ENCODE measurements at regions not wholly inside any gene's neighbourhood (a gene's known extent, or its start where the extent isn't known, plus 50 kb on each side); places are given as distances from the start of the nearest gene placed in this dataset.
"Not testable (repeated sequence)": the region's sequence is repeated elsewhere in the genome, so short reads cannot be mapped to it uniquely, and the experiment has no call there.

DNA sequence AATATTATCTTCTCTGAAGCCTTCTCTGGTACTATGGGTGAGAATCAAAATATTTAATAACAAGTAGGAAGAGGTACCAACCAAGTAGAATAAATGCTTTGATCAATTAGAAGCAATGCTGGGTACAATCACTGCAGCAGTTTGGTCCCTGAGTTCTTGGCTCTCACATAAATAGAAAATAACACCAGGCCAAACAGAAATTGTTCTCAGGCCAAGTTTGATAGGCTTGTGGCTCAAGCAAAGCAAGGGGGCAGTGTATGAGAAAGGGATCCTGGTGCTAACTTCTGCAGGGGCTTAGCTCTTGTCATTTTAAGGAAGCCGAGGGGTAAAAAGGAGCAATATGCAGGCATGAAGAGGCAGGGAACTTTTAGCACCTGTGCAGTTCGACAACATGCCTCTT is 146.8 kb upstream of the TMEM229A start:
- Histone ChIP-seq H3K27me3 (ENCODE audit: control insufficient read depth, insufficient read depth, low read length) (no peaks in the 10 kb centered on the region), H3K4me3 (ENCODE audit: low read length) (no peak overlapping the region), H3K9me3 (ENCODE audit: control insufficient read depth, low read depth, low read length) (no peaks in the 10 kb centered on the region), H3K27ac (ENCODE audit: low read length) (no peak overlapping the region), H3K36me3 (ENCODE audit: control insufficient read depth, insufficient read depth, low read length) (no peaks in the 10 kb centered on the region), H3K4me1 (ENCODE audit: control insufficient read depth, insufficient read depth, low read length) (no peaks in the 10 kb centered on the region)
- no peak for DNase-seq
- WGBS (ENCODE audit: insufficient coverage, low lambda C conversion rate), result no CpG with 5 or more reads among the region's 2 CpGs

- H3K4me1 ChIP-seq (ENCODE audit: control insufficient read depth, insufficient read depth, low read length), result no peaks in the 10 kb centered on the region
- H3K36me3 ChIP-seq (ENCODE audit: control insufficient read depth, insufficient read depth, low read length), result no peaks in the 10 kb centered on the region
- H3K9me3 ChIP-seq (ENCODE audit: control insufficient read depth, low read depth, low read length), result no peaks in the 10 kb centered on the region
- DNase-seq, result no peak
- no peaks in the 10 kb centered on the region for H3K27me3 ChIP-seq (ENCODE audit: control insufficient read depth, insufficient read depth, low read length)
- no peak overlapping the region for H3K4me3 ChIP-seq (ENCODE audit: low read length)
- no peak overlapping the region for H3K27ac ChIP-seq (ENCODE audit: low read length)
Measured at GRCh38 chr7:124177891-124178290, 145.0 kb upstream of the TMEM229A start.

- DNase-seq; H3K27me3 ChIP-seq (ENCODE audit: control insufficient read depth, insufficient read depth, low read length); H3K36me3 ChIP-seq (ENCODE audit: control insufficient read depth, insufficient read depth, low read length); H3K4me1 ChIP-seq (ENCODE audit: control insufficient read depth, insufficient read depth, low read length); H3K9me3 ChIP-seq (ENCODE audit: control insufficient read depth, low read depth, low read length); H3K27ac ChIP-seq (ENCODE audit: low read length); H3K4me3 ChIP-seq (ENCODE audit: low read length): not testable (repeated sequence)
- no CpG with 5 or more reads among the region's 3 CpGs for WGBS (ENCODE audit: insufficient coverage, low lambda C conversion rate)
Measured at GRCh38 chr7:124171812-124172211, 138.9 kb upstream of the TMEM229A start.

DNA sequence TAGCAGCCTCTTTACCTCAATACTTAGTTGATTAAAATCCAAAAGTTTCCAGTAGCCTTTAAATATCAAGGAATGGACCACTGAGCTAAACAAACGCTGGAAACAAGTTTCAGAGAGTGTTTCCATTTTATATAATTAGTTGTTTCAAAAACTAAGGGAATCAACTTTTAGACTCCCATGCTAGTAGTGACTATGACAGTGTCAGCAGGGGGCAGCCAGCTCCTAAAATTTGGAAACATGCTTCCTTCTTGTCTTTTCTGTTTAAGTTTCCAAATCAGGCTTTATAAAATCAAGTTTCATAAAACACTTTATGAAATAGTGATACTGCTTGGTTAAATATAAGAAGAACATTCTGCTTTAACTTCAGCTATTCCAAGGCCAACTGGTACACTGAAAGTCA is 138.2 kb upstream of the TMEM229A start:
- Histone ChIP-seq H3K9me3 (ENCODE audit: control insufficient read depth, low read depth, low read length) (no peaks in the 10 kb centered on the region), H3K4me1 (ENCODE audit: control insufficient read depth, insufficient read depth, low read length) (no peaks in the 10 kb centered on the region), H3K27ac (ENCODE audit: low read length) (no peak overlapping the region), H3K36me3 (ENCODE audit: control insufficient read depth, insufficient read depth, low read length) (no peaks in the 10 kb centered on the region), H3K4me3 (ENCODE audit: low read length) (no peak overlapping the region), H3K27me3 (ENCODE audit: control insufficient read depth, insufficient read depth, low read length) (no peaks in the 10 kb centered on the region)
- DNase-seq, result no peak
- 67% methylated on average over 1 of the region's 1 CpG for WGBS (ENCODE audit: insufficient coverage, low lambda C conversion rate)

- H3K36me3 ChIP-seq (ENCODE audit: control insufficient read depth, insufficient read depth, low read length), result no peaks in the 10 kb centered on the region
- no peak for DNase-seq
- H3K4me3 ChIP-seq (ENCODE audit: low read length), result no peak overlapping the region
- H3K4me1 ChIP-seq (ENCODE audit: control insufficient read depth, insufficient read depth, low read length), result no peaks in the 10 kb centered on the region
- H3K27ac ChIP-seq (ENCODE audit: low read length), result no peak overlapping the region
- WGBS (ENCODE audit: insufficient coverage, low lambda C conversion rate), result 85% methylated on average over 2 of the region's 2 CpGs
- H3K9me3 ChIP-seq (ENCODE audit: control insufficient read depth, low read depth, low read length), result no peaks in the 10 kb centered on the region
- no peaks in the 10 kb centered on the region for H3K27me3 ChIP-seq (ENCODE audit: control insufficient read depth, insufficient read depth, low read length)
Measured at GRCh38 chr7:124168616-124169015, 135.7 kb upstream of the TMEM229A start.

DNA sequence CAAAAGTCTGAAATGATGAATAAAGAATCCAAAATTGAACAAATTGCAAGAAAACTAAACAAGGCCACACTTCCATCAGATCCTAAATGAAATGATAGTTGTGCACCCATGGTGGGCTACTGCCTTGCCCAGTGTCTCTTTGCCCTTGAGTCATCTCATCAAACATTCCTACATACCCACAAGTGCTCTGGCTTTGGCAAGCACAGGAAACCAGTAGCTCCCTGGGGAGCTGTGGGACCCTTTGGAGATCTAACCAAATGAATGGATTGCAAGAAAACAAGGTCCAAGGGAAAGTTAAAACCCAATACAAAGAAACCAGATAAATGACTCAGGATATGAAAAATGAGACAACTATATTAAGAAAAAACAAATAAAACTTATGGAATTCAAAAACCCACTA is 129.8 kb upstream of the TMEM229A start:
- no peaks in the 10 kb centered on the region for H3K9me3 ChIP-seq (ENCODE audit: control insufficient read depth, low read depth, low read length)
- no peak for DNase-seq
- H3K27ac ChIP-seq (ENCODE audit: low read length), result no peak overlapping the region
- no peak overlapping the region for H3K4me3 ChIP-seq (ENCODE audit: low read length)
- no peaks in the 10 kb centered on the region for H3K27me3 ChIP-seq (ENCODE audit: control insufficient read depth, insufficient read depth, low read length)
- H3K4me1 ChIP-seq (ENCODE audit: control insufficient read depth, insufficient read depth, low read length), result no peaks in the 10 kb centered on the region
- H3K36me3 ChIP-seq (ENCODE audit: control insufficient read depth, insufficient read depth, low read length), result no peaks in the 10 kb centered on the region

DNA sequence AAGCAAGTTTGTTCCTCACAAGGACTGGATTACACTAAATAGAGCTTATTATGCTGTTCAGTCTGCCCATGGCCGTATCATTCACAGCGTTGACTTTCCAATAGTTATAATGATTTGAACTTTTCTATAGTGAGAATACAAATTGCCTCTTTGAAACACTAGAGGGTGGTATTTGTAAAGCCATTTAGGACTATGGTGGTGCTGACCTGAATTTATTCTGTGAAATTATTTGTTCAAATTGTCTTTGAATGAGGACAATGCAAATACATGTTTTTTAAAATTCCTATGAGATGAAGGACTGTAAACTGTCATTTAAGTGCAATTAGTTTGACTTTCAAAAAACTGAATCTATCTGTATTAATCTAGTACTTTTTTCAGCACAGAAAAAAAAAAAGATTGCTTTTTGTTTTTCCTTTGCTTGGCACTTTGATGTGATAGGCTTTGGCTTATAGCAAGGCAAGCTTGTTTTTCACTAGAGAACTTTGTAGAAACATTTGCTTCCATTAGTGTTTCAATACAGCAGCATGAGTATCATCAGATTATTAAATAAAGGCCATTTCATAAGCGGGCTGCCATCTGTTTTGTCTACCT is 122.7 kb upstream of the TMEM229A start:
- H3K36me3 ChIP-seq (ENCODE audit: control insufficient read depth, insufficient read depth, low read length), result no peaks in the 10 kb centered on the region
- no peaks in the 10 kb centered on the region for H3K9me3 ChIP-seq (ENCODE audit: control insufficient read depth, low read depth, low read length)
- no peak for DNase-seq
- no peak overlapping the region for H3K4me3 ChIP-seq (ENCODE audit: low read length)
- WGBS (ENCODE audit: insufficient coverage, low lambda C conversion rate), result no CpG with 5 or more reads among the region's 3 CpGs
- H3K27me3 ChIP-seq (ENCODE audit: control insufficient read depth, insufficient read depth, low read length), result no peaks in the 10 kb centered on the region
- no peak overlapping the region for H3K27ac ChIP-seq (ENCODE audit: low read length)
- H3K4me1 ChIP-seq (ENCODE audit: control insufficient read depth, insufficient read depth, low read length), result no peaks in the 10 kb centered on the region

GRCh38 chr7:124152859-124153692 is 120.2 kb upstream of the TMEM229A start:
- no peaks in the 10 kb centered on the region for H3K4me1 ChIP-seq (ENCODE audit: control insufficient read depth, insufficient read depth, low read length)

DNA sequence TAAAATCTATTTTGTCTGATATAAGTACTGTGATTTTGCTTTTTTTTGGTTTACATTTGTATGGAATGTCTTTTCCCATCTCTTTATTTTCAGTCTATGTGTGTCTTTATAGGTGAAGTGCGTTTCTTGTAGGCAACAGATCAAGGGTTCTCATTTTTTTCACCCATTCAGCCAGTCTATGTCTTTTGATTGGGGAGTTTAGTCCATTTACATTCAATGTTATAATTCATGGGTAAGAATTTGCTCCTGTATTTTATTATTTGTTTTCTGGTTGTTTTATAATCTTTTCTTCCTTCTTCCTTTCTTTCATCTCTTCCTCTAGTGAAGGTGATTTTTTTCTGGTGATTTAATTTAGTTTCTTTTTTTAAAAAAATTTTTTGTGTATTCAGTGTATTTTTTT is 104.8 kb upstream of the TMEM229A start:
- no peaks in the 10 kb centered on the region for H3K4me1 ChIP-seq (ENCODE audit: control insufficient read depth, insufficient read depth, low read length)
- H3K27ac ChIP-seq (ENCODE audit: low read length), result no peak overlapping the region
- no peak overlapping the region for H3K4me3 ChIP-seq (ENCODE audit: low read length)
- WGBS (ENCODE audit: insufficient coverage, low lambda C conversion rate), result 100% methylated on average over 1 of the region's 1 CpG
- no peaks in the 10 kb centered on the region for H3K27me3 ChIP-seq (ENCODE audit: control insufficient read depth, insufficient read depth, low read length)
- DNase-seq, result no peak
- peaks cover 2% of the 10 kb centered on the region for H3K9me3 ChIP-seq (ENCODE audit: control insufficient read depth, low read depth, low read length)
- H3K36me3 ChIP-seq (ENCODE audit: control insufficient read depth, insufficient read depth, low read length), result no peaks in the 10 kb centered on the region

More at GRCh38 chr7:124152859-124153692, 120.2 kb upstream of the TMEM229A start:
- WGBS (ENCODE audit: insufficient coverage, low lambda C conversion rate), result 80% methylated on average over 1 of the region's 1 CpG
- no peaks in the 10 kb centered on the region for H3K9me3 ChIP-seq (ENCODE audit: control insufficient read depth, low read depth, low read length)
- no peak overlapping the region for H3K4me3 ChIP-seq (ENCODE audit: low read length)
- H3K27me3 ChIP-seq (ENCODE audit: control insufficient read depth, insufficient read depth, low read length), result no peaks in the 10 kb centered on the region
- no peak overlapping the region for H3K27ac ChIP-seq (ENCODE audit: low read length)
- DNase-seq, result peak in 1 of 2 donors; percentile 18
- H3K36me3 ChIP-seq (ENCODE audit: control insufficient read depth, insufficient read depth, low read length), result no peaks in the 10 kb centered on the region

DNA sequence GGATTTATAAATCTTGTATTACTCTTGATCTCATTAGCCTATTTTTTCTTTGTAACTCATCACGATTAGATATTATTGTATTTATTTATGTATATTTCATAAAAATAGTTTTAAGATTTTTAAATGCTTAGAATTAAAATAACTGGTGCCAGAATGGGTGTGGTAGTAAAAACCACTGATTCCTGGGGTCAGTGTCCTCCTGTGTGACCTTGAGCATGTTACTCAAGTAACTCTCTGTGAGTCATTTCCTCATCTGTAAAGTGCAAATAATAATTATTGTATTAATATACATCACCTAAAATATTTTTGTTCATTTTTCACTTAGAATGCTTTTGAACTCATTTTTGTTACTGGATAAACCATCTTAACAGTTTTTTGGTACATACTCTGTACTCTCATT is 91.3 kb upstream of the TMEM229A start:
- no peaks in the 10 kb centered on the region for H3K4me1 ChIP-seq (ENCODE audit: control insufficient read depth, insufficient read depth, low read length)
- no peak for DNase-seq
- H3K9me3 ChIP-seq (ENCODE audit: control insufficient read depth, low read depth, low read length), result no peaks in the 10 kb centered on the region
- 90% methylated on average over 1 of the region's 1 CpG for WGBS (ENCODE audit: insufficient coverage, low lambda C conversion rate)
- H3K27ac ChIP-seq (ENCODE audit: low read length), result no peak overlapping the region
- no peak overlapping the region for H3K4me3 ChIP-seq (ENCODE audit: low read length)
- no peaks in the 10 kb centered on the region for H3K36me3 ChIP-seq (ENCODE audit: control insufficient read depth, insufficient read depth, low read length)
- no peaks in the 10 kb centered on the region for H3K27me3 ChIP-seq (ENCODE audit: control insufficient read depth, insufficient read depth, low read length)

DNA sequence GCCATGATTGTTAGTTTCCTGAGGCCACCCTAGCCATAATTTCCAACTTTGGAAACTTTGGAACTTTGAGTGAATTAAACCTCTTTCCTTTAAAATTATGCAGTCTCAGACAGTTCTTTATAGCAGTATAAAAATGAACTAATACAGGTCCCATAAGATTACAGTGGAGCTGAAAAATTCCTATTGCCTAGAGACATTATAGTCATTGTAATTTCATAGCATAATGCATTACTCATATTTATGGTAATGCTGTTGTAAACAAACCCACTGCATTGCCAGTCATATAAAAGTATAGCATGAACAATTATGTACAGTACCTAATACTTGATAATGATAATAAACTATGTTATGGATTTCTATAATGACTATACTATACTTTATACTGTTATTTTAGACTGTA is 88.0 kb upstream of the TMEM229A start:
- Histone ChIP-seq H3K36me3 (ENCODE audit: control insufficient read depth, insufficient read depth, low read length) (no peaks in the 10 kb centered on the region), H3K27ac (ENCODE audit: low read length) (no peak overlapping the region), H3K4me3 (ENCODE audit: low read length) (no peak overlapping the region), H3K9me3 (ENCODE audit: control insufficient read depth, low read depth, low read length) (no peaks in the 10 kb centered on the region), H3K4me1 (ENCODE audit: control insufficient read depth, insufficient read depth, low read length) (no peaks in the 10 kb centered on the region), H3K27me3 (ENCODE audit: control insufficient read depth, insufficient read depth, low read length) (no peaks in the 10 kb centered on the region)
- no peak for DNase-seq
